ENCODE measurements at regions not wholly inside any gene's neighbourhood (a gene's known extent, or its start where the extent isn't known, plus 50 kb on each side); places are given as distances from the start of the nearest gene placed in this dataset.

GRCh38 chr2:54374591-54375364, 81.3 kb upstream of the SPTBN1 start:
- H3K27me3 ChIP-seq (ENCODE audit: insufficient read depth in 3 of 3, low read length in 2 of 3) = no peaks in the 10 kb centered on the region
- DNase-seq (no peak), ATAC-seq (no peak)
- no peak overlapping the region for H3K27ac ChIP-seq
- 69 to 75% (median 72%) methylated on average over 5 of the region's 5 CpGs for WGBS, 3 donors
- H3K36me3 ChIP-seq (ENCODE audit: insufficient read depth in 1 of 2, low read depth in 1 of 2) = no peaks in the 10 kb centered on the region
- intact Hi-C loops (cut with DNase I) = no loop called here
- H3K4me3 ChIP-seq = no peak overlapping the region
- TF ChIP-seq, protein P1, sequence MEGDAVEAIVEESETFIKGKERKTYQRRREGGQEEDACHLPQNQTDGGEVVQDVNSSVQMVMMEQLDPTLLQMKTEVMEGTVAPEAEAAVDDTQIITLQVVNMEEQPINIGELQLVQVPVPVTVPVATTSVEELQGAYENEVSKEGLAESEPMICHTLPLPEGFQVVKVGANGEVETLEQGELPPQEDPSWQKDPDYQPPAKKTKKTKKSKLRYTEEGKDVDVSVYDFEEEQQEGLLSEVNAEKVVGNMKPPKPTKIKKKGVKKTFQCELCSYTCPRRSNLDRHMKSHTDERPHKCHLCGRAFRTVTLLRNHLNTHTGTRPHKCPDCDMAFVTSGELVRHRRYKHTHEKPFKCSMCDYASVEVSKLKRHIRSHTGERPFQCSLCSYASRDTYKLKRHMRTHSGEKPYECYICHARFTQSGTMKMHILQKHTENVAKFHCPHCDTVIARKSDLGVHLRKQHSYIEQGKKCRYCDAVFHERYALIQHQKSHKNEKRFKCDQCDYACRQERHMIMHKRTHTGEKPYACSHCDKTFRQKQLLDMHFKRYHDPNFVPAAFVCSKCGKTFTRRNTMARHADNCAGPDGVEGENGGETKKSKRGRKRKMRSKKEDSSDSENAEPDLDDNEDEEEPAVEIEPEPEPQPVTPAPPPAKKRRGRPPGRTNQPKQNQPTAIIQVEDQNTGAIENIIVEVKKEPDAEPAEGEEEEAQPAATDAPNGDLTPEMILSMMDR (IDR thresholded peaks at IDR 0.05) = no peak
- H3K9me3 ChIP-seq = no peaks in the 10 kb centered on the region
- peaks cover 7% of the 10 kb centered on the region for H3K4me1 ChIP-seq

DNA sequence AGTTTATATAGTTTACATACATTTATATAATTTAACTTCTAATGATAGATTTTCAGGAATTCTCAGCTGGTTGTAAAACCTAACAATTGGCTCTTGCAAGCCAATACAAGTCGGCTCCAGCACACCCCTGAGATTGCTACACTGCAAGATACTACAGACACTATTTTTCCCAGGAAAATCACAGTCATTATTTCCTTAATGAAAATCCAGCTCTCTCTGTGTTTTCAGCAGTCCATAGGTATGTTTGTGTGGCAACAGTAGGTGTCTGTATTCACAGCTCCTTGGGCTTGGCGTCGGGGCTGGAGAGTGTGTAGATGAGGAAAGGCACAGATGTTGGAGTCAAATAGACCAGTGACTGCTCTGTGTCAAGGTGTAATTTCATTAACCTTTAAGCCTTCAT, 78.7 kb upstream of the SPTBN1 start:
- DNase-seq (no peak), ATAC-seq (no peak)
- TF ChIP-seq, protein P1 (IDR thresholded peaks at IDR 0.05) = no peak
- no peak overlapping the region for H3K27ac ChIP-seq
- H3K36me3 ChIP-seq (ENCODE audit: insufficient read depth in 1 of 2, low read depth in 1 of 2) = no peaks in the 10 kb centered on the region
- intact Hi-C loops (cut with DNase I) = no loop called here
- no peaks in the 10 kb centered on the region for H3K27me3 ChIP-seq (ENCODE audit: insufficient read depth in 3 of 3, low read length in 2 of 3)
- H3K4me1 ChIP-seq = no peaks in the 10 kb centered on the region
- H3K9me3 ChIP-seq = no peaks in the 10 kb centered on the region
- no peak overlapping the region for H3K4me3 ChIP-seq
- 90 to 96% (median 93%) methylated on average over 3 of the region's 3 CpGs for WGBS, 3 donors

- intact Hi-C loops (cut with DNase I) = no loop called here
- Histone ChIP-seq H3K4me1 (no peaks in the 10 kb centered on the region), H3K4me3 (no peak overlapping the region), H3K36me3 (ENCODE audit: insufficient read depth in 1 of 2, low read depth in 1 of 2) (no peaks in the 10 kb centered on the region), H3K27ac (no peak overlapping the region), H3K9me3 (no peaks in the 10 kb centered on the region), H3K27me3 (ENCODE audit: insufficient read depth in 3 of 3, low read length in 2 of 3) (no peaks in the 10 kb centered on the region)
- no peak for DNase-seq
- ATAC-seq = no peak
- TF ChIP-seq, protein P1 (IDR thresholded peaks at IDR 0.05) = no peak
- WGBS, 3 donors = 81 to 82% (median 82%) methylated on average over 10 of the region's 10 CpGs
Measured at GRCh38 chr2:54377901-54378493, 78.1 kb upstream of the SPTBN1 start.

DNA sequence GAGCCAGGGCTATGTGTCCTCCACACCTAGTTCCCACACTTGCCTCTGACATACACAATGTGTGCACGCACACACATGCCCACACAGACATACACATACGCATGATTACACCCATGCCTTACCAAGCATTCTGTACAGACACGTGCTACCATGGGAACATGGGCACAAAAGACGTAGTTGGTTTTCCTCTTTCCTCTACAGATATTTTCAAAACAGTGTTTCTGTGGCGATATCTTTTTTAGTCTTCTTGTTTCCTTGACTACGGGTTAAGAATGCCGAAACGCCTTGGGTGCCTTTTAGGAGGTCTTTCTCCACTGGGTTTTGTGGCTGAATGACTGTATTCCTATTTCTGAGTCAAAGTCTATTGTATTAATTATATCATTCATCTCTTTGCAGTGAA, 75.5 kb upstream of the SPTBN1 start:
- ATAC-seq = no peak
- H3K4me1 ChIP-seq = peaks cover 3% of the 10 kb centered on the region
- TF ChIP-seq, protein P1 (IDR thresholded peaks at IDR 0.05) = no peak
- no peaks in the 10 kb centered on the region for H3K36me3 ChIP-seq (ENCODE audit: insufficient read depth in 1 of 2, low read depth in 1 of 2)
- no peak for DNase-seq
- no peaks in the 10 kb centered on the region for H3K27me3 ChIP-seq (ENCODE audit: insufficient read depth in 3 of 3, low read length in 2 of 3)
- WGBS, 3 donors = 91 to 94% (median 93%) methylated on average over 8 of the region's 8 CpGs
- no peak overlapping the region for H3K4me3 ChIP-seq
- intact Hi-C loops (cut with DNase I) = no loop called here
- no peaks in the 10 kb centered on the region for H3K9me3 ChIP-seq
- no peak overlapping the region for H3K27ac ChIP-seq
